ENCODE measurements at regions not wholly inside any gene's neighbourhood (a gene's known extent, or its start where the extent isn't known, plus 50 kb on each side); places are given as distances from the start of the nearest gene placed in this dataset.

- TF ChIP-seq POLR2A (IDR thresholded peaks at IDR 0.05) = no peak
- TF ChIP-seq CTCF (IDR thresholded peaks at IDR 0.05) = no peak
These were observed 1358.8 kb downstream of the LRFN5 start for GRCh38 chr14:42965512-42965911.

Measured in thyroid gland (tissue), 4 donors.